Esophagus muscularis mucosa (tissue), 4 donors: ENCODE measurements at regions not wholly inside any gene's neighbourhood (a gene's known extent, or its start where the extent isn't known, plus 50 kb on each side); places are given as distances from the start of the nearest gene placed in this dataset.
A peak's percentile ranks its signal among the peaks of the same experiment; 100 is the strongest.

Source experiments
- DNase-seq: peaks from one replicate; pipeline ENCODE4 v3.0.0-alpha.2; 2017; ENCODE audit errors: extremely low spot score
- H3K27ac ChIP-seq, 4 donors: fragments of 200-600 bp; sonication (generic); replicated peaks in 1 of 4; 1 replicate in 3 of 4; 2 replicates in 1 of 4; pipeline ENCODE4 v1.5.1; 2016 to 2019; ENCODE audit warnings: mild to moderate bottlenecking in 1 of 4
- H3K27me3 ChIP-seq, 4 donors: fragments of 200-600 bp; sonication (generic); one replicate each; pipeline versions ENCODE4 v1.5.1 to v1.6.0; 2016 to 2019
- H3K36me3 ChIP-seq, 4 donors: fragments of 200-600 bp; sonication (generic); one replicate each; pipeline ENCODE4 v1.5.1; 2016 to 2019
- H3K4me1 ChIP-seq, 4 donors: fragments of 200-600 bp; sonication (generic); one replicate each; pipeline ENCODE4 v1.5.1; 2016 to 2019
- H3K4me3 ChIP-seq, 4 donors: fragments of 200-600 bp; sonication (generic); 1 replicate in 2 of 4; 2 replicates in 2 of 4; pipeline ENCODE4 v1.5.1; 2016 to 2019; ENCODE audit warnings: mild to moderate bottlenecking in 4 of 4, moderate library complexity in 1 of 4
- H3K9me3 ChIP-seq, 4 donors: fragments of 200-600 bp; sonication (generic); 1 replicate in 3 of 4; 2 replicates in 1 of 4; pipeline ENCODE4 v1.5.1; 2016 to 2019
- CTCF ChIP-seq, 3 experiments: fragments of 200-600 bp in 2 of 3; fragments of 450-650 bp in 1 of 3; sonication (generic) in 2 of 3; IDR thresholded peaks; one replicate each; pipeline ENCODE4 v1.5.1; 2017 to 2019; ENCODE audit warnings: antibody characterized with exemption in 3 of 3, mild to moderate bottlenecking in 2 of 3, moderate library complexity in 1 of 3
- EP300 ChIP-seq: sonication (generic); formaldehyde crosslinking; IDR thresholded peaks from one replicate; pipeline ENCODE4 v1.6.1; 2017; ENCODE audit warnings: antibody characterized with exemption
- POLR2A ChIP-seq: fragments of 450-650 bp; IDR thresholded peaks from one replicate; pipeline ENCODE4 v1.6.1; 2017; ENCODE audit warnings: antibody characterized with exemption, moderate library complexity, mild to moderate bottlenecking, low read depth
- POLR2AphosphoS5 ChIP-seq, 2 donors: sonication (generic); formaldehyde crosslinking; IDR thresholded peaks; one replicate each; pipeline ENCODE4 v1.6.1; 2017; ENCODE audit warnings: antibody characterized with exemption in 2 of 2
- WGBS: methylation state at CpG from one replicate; pipeline ENCODE4 v1.1.5; 2018; 5-methylcytosine and 5-hydroxymethylcytosine counted together
- intact Hi-C: fragments of 100-400 bp; cut with DNase I; formaldehyde crosslinking; loops from one replicate; pipeline ENCODE4 v1.15.1; 2023

- intact Hi-C loops: no loop called here
- H3K4me1 ChIP-seq: peaks cover 20 to 32% (median 26%) of the 10 kb centered on the region in 4 donors
- H3K36me3 ChIP-seq: no peaks in the 10 kb centered on the region
- no peak for TF ChIP-seq EP300
- peak in 1 of 2 donors; percentile 15 for TF ChIP-seq POLR2AphosphoS5 (IDR thresholded peaks at IDR 0.05)
- no peak for TF ChIP-seq POLR2A
- TF ChIP-seq CTCF (IDR thresholded peaks at IDR 0.05): no peak
- DNase-seq: peak; percentile 91
- H3K27ac ChIP-seq: peak overlapping the region in 1 of 4 donors; percentile 25
- no peaks in the 10 kb centered on the region for H3K27me3 ChIP-seq
- H3K4me3 ChIP-seq: no peak overlapping the region
- no peaks in the 10 kb centered on the region for H3K9me3 ChIP-seq
- 52% methylated on average over 6 of the region's 6 CpGs for WGBS
Measured at GRCh38 chr11:19642185-19643158, 70.2 kb upstream of the NAV2 start.

- Histone ChIP-seq H3K36me3 (no peaks in the 10 kb centered on the region), H3K9me3 (no peaks in the 10 kb centered on the region), H3K4me1 (peaks cover 13 to 19% (median 18%) of the 10 kb centered on the region in 4 donors), H3K27me3 (no peaks in the 10 kb centered on the region), H3K27ac (no peak overlapping the region), H3K4me3 (no peak overlapping the region)
- no peak for TF ChIP-seq EP300
- no peak for TF ChIP-seq POLR2A
- DNase-seq: no peak
- 96% methylated on average over 6 of the region's 6 CpGs for WGBS
- intact Hi-C loops: no loop called here
Measured at GRCh38 chr11:19639603-19640105, 73.0 kb upstream of the NAV2 start.

GRCh38 chr11:19635332-19635731, 77.3 kb upstream of the NAV2 start:
- no peaks in the 10 kb centered on the region for H3K36me3 ChIP-seq
- H3K27ac ChIP-seq: no peak overlapping the region
- H3K27me3 ChIP-seq: no peaks in the 10 kb centered on the region
- intact Hi-C loops: no loop called here
- H3K4me1 ChIP-seq: peaks cover 7 to 22% (median 15%) of the 10 kb centered on the region in 4 donors
- no peak overlapping the region for H3K4me3 ChIP-seq
- WGBS: 93% methylated on average over 3 of the region's 3 CpGs
- no peaks in the 10 kb centered on the region for H3K9me3 ChIP-seq
- TF ChIP-seq POLR2AphosphoS5 (IDR thresholded peaks at IDR 0.05) (no peak), EP300 (no peak), POLR2A (no peak), CTCF (IDR thresholded peaks at IDR 0.05) (no peak)
- no peak for DNase-seq

- WGBS: 82% methylated on average over 5 of the region's 7 CpGs
- H3K4me3 ChIP-seq: no peak overlapping the region
- no peaks in the 10 kb centered on the region for H3K9me3 ChIP-seq
- intact Hi-C loops: no loop called here
- peak; percentile 93 for DNase-seq
- H3K4me1 ChIP-seq: peaks cover 16 to 32% (median 22%) of the 10 kb centered on the region in 4 donors
- peak overlapping the region; percentile 28 to 77 (median 61) for H3K27ac ChIP-seq
- no peak for TF ChIP-seq CTCF (IDR thresholded peaks at IDR 0.05)
- no peak for TF ChIP-seq POLR2A
- peak; percentile 56 to 68 for TF ChIP-seq POLR2AphosphoS5 (IDR thresholded peaks at IDR 0.05)
- no peaks in the 10 kb centered on the region for H3K27me3 ChIP-seq
- no peaks in the 10 kb centered on the region for H3K36me3 ChIP-seq
Measured at GRCh38 chr11:19633276-19633675, 79.4 kb upstream of the NAV2 start.

- intact Hi-C loops: no loop called here
- no peak for DNase-seq
- Histone ChIP-seq H3K9me3 (no peaks in the 10 kb centered on the region), H3K4me3 (no peak overlapping the region), H3K36me3 (no peaks in the 10 kb centered on the region), H3K27me3 (no peaks in the 10 kb centered on the region), H3K4me1 (peaks cover 24 to 40% (median 30%) of the 10 kb centered on the region in 4 donors), H3K27ac (peak overlapping the region in 3 of 4 donors; percentile 6 to 77 (median 70))
- no peak for TF ChIP-seq POLR2A
- no peak for TF ChIP-seq EP300
- no peak for TF ChIP-seq POLR2AphosphoS5 (IDR thresholded peaks at IDR 0.05)
- TF ChIP-seq CTCF (IDR thresholded peaks at IDR 0.05): no peak
- WGBS: 55% methylated on average over 3 of the region's 3 CpGs
Measured at GRCh38 chr11:19632499-19632834, 80.2 kb upstream of the NAV2 start.
